Ascending aorta (tissue), 2 donors: ENCODE measurements at regions not wholly inside any gene's neighbourhood (a gene's known extent, or its start where the extent isn't known, plus 50 kb on each side); places are given as distances from the start of the nearest gene placed in this dataset.

Source experiments
- DNase-seq, 2 donors: peaks; one replicate each; pipeline ENCODE4 v3.0.0-alpha.2; 2019; ENCODE audit warnings: low spot score in 2 of 2
- H3K27ac ChIP-seq, 2 donors: fragments of 200-600 bp; sonication (generic); one replicate each; pipeline ENCODE4 v1.5.1; 2016 to 2017; ENCODE audit warnings: mild to moderate bottlenecking in 1 of 2
- H3K27me3 ChIP-seq: fragments of 200-600 bp; sonication (generic); one replicate; pipeline ENCODE4 v1.5.1; 2017
- H3K36me3 ChIP-seq, 2 donors: fragments of 200-600 bp; sonication (generic); one replicate each; pipeline ENCODE4 v1.5.1; 2016
- H3K4me1 ChIP-seq, 2 donors: fragments of 200-600 bp; sonication (generic); one replicate each; pipeline ENCODE4 v1.5.1; 2016 to 2017; ENCODE audit warnings: mild to moderate bottlenecking in 1 of 2
- H3K4me3 ChIP-seq, 2 donors: fragments of 200-600 bp; sonication (generic); one replicate each; pipeline ENCODE4 v1.5.1; 2016 to 2017; ENCODE audit warnings: mild to moderate bottlenecking in 1 of 2
- H3K9me3 ChIP-seq, 2 donors: fragments of 200-600 bp; sonication (generic); one replicate each; pipeline ENCODE4 v1.5.1; 2016
- CTCF ChIP-seq, 3 experiments: fragments of 200-600 bp in 2 of 3; fragments of 450-650 bp in 1 of 3; sonication (generic) in 2 of 3; IDR thresholded peaks; one replicate each; pipeline ENCODE4 v1.5.1; 2016 to 2019; ENCODE audit warnings: antibody characterized with exemption in 3 of 3, mild to moderate bottlenecking in 1 of 3, moderate library complexity in 1 of 3
- intact Hi-C: fragments of 100-400 bp; cut with DNase I; formaldehyde crosslinking; loops from one replicate; pipeline ENCODE4 v1.15.1; 2023

- Histone ChIP-seq H3K9me3 (no peaks in the 10 kb centered on the region), H3K4me3 (no peak overlapping the region), H3K4me1 (no peaks in the 10 kb centered on the region), H3K27me3 (no peaks in the 10 kb centered on the region), H3K27ac (no peak overlapping the region), H3K36me3 (no peaks in the 10 kb centered on the region)
- no peak for TF ChIP-seq CTCF (IDR thresholded peaks at IDR 0.05)
- DNase-seq: no peak
- intact Hi-C loops: no loop called here
Observed at GRCh38 chr16:50460538-50461399, 87.4 kb upstream of the NKD1 start.

- intact Hi-C loops: no loop called here
- Histone ChIP-seq H3K4me1 (no peaks in the 10 kb centered on the region), H3K36me3 (no peaks in the 10 kb centered on the region), H3K27me3 (no peaks in the 10 kb centered on the region), H3K9me3 (no peaks in the 10 kb centered on the region), H3K4me3 (no peak overlapping the region), H3K27ac (no peak overlapping the region)
- no peak for TF ChIP-seq CTCF (IDR thresholded peaks at IDR 0.05)
- no peak for DNase-seq
Observed at GRCh38 chr16:50459496-50460080, 88.6 kb upstream of the NKD1 start.

- no peak for TF ChIP-seq CTCF (IDR thresholded peaks at IDR 0.05)
- no peaks in the 10 kb centered on the region for H3K9me3 ChIP-seq
- DNase-seq: no peak
- H3K4me1 ChIP-seq: no peaks in the 10 kb centered on the region
- intact Hi-C loops: no loop called here
- H3K27me3 ChIP-seq: no peaks in the 10 kb centered on the region
- H3K4me3 ChIP-seq: no peak overlapping the region
- H3K36me3 ChIP-seq: no peaks in the 10 kb centered on the region
- H3K27ac ChIP-seq: no peak overlapping the region
Observed at GRCh38 chr16:50458667-50459495, 89.3 kb upstream of the NKD1 start.

GRCh38 chr16:50457979-50458491 is 89.2 kb upstream of the BRD7 start:
- Histone ChIP-seq H3K4me1 (no peaks in the 10 kb centered on the region), H3K36me3 (no peaks in the 10 kb centered on the region), H3K9me3 (no peaks in the 10 kb centered on the region), H3K27me3 (no peaks in the 10 kb centered on the region), H3K27ac (no peak overlapping the region), H3K4me3 (no peak overlapping the region)
- DNase-seq: no peak
- TF ChIP-seq CTCF (IDR thresholded peaks at IDR 0.05): no peak
- intact Hi-C loops: no loop called here

- no peak overlapping the region for H3K27ac ChIP-seq
- TF ChIP-seq CTCF (IDR thresholded peaks at IDR 0.05): no peak
- no peaks in the 10 kb centered on the region for H3K9me3 ChIP-seq
- H3K36me3 ChIP-seq: no peaks in the 10 kb centered on the region
- no peak for DNase-seq
- no peak overlapping the region for H3K4me3 ChIP-seq
- H3K27me3 ChIP-seq: no peaks in the 10 kb centered on the region
- no peaks in the 10 kb centered on the region for H3K4me1 ChIP-seq
- intact Hi-C loops: no loop called here
Observed at GRCh38 chr16:50457423-50457822, 88.6 kb upstream of the BRD7 start.
